GM18868 (cell line): ENCODE measurements at regions not wholly inside any gene's neighbourhood (a gene's known extent, or its start where the extent isn't known, plus 50 kb on each side); places are given as distances from the start of the nearest gene placed in this dataset.

Experiments used
- ATAC-seq: cut with Tn5 transposase; IDR thresholded peaks from one replicate; pipeline ENCODE4 v1.9.1; 2021; ENCODE audit warnings: mild to moderate bottlenecking, moderate library complexity; ENCODE audit not compliant: unreplicated experiment

DNA sequence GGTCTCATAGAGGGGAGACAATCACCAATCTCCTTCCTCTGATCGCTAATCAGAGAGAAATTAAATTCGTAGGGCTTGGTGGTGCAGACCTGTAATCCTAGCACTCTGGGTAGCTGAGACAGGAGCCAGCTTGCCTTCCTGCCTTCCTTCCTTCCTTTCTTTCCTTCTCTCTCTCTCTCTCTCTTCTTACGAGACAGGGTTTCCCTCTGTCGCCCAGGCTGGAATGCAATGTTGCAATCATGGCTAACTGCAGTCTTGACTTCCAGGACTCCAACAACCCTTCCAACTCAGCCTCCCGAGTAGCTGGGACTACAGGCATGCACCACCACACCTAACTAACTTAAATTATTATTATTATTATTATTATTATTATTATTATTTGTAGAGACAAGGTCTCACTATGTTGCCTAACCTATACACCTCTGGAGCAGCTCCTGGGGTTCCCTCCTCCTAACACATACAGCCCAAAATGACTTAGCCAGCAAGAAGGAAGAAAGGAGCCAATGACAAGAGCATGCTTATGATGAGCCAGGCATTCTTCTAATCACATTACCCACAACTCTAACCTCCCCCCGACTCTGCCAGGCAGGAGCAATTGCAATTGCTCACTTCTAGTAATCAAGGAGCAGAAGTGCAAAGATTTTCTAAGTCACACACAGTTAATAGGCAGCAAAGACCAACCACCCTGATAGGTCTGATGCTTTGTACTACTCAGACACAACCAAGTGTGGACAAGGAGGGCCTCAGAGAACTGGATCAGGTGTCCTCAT is 105.4 kb upstream of the F3 start:
- ATAC-seq: no peak

DNA sequence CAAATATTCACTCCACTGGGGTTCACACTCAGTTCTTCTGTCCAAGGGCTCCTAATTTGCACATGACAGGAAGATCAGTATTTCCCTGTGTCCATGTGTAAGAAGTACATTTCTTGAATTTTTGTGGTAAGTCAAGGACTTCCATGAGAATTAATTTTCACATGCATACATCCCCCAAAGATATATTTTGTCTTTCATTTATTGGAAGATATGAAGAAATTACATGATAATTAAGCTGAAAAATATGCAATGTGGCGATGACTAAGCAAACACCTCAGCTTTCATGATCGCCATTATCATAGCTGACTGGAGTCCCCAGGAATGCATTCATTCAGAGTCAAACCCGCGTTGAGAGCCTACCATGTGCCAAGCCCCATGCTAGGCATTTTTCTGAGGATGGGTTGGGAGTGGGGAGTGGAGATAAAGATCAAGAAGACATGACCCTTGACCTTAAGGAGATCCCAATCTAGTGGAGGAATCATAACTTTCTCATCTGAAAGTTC is 104.6 kb upstream of the F3 start:
- ATAC-seq: no peak

DNA sequence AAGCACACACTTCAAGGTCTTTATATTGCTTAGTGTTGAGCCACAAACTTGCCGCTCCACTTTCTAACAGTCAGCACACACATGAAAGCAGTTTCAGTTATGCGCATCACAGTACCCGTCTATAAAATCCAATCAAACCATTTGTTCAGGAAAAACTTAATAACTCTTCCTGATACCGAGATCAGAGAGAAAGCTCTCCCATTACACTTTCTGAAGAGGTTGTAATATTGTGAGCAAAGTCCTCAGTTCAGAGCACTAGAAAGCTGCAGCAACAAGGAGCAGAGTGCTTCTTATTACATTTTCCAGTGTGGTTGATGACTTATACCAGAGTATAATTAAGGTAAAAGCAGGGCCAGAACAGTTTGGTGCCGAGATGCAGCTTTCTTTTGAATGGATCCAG is 102.8 kb upstream of the F3 start:
- no peak for ATAC-seq

DNA sequence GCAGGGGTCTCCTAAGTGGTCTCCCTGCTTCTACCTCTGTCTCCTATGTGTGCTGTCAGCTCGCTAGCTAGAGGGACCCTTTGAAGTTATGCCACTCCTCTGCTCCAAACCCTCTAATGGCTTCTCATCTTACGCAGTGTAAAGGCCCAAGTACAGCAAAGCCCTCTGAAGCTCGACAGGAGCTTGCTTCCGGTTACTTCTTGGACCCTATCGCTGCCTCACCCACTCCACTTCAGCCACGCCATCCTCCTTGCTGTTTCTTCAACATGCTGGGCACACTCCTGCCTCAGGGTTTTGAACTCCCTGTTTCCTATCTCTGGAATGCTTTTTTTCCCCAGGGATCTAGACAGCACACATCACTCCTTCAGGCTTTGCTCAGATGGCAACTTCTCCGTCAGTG is 102.3 kb upstream of the F3 start:
- ATAC-seq: no peak

GRCh38 chr1:94642617-94643321 is 101.2 kb upstream of the F3 start:
- ATAC-seq: no peak

DNA sequence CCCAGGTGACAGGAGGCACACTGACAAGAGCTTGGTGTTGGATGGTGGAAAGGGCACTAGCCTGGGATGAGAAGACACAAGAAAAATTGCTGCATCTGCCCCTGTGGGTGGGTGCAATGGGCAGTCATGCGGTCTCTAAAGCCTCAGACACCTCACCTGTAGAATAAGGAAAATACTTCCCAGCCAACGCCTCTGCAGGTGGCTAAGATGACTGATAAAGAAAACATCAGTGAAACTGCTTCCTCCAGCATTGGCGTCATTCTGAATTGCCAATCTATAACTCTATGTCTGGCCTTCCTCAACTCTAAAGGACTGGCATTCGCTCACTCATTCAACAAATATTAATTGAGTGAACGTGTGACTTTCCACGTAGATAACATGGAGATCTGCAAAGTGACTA is 100.4 kb upstream of the F3 start:
- ATAC-seq: no peak

- ATAC-seq: no peak
Measured at GRCh38 chr1:94640125-94640524, 98.6 kb upstream of the F3 start.

GRCh38 chr1:94637121-94637520 is 95.6 kb upstream of the F3 start:
- ATAC-seq: no peak

GRCh38 chr1:94636624-94637023 is 95.1 kb upstream of the F3 start:
- ATAC-seq: no peak

GRCh38 chr1:94636100-94636499 is 94.5 kb upstream of the F3 start:
- no peak for ATAC-seq

- no peak for ATAC-seq
Measured at GRCh38 chr1:94634977-94635416, 93.4 kb upstream of the F3 start.

DNA sequence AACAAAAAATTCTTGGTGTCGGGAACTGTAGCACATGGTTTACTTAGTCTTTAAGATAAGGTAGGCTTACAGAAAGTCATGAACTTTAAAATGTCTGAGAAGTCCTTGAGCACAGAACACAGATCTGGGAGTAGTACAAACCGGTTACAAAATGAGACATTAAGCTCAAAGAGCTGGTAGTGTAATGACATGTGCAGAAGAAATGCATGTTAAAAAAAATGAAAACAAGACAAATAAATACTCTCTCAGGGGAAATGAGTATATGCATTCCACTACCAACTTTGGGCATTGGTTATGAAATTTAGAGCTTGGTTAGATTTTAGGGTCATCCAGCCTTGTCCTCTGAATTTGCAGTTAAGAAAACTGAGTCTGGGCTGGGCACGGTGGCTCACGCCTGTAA is 91.5 kb upstream of the F3 start:
- no peak for ATAC-seq

DNA sequence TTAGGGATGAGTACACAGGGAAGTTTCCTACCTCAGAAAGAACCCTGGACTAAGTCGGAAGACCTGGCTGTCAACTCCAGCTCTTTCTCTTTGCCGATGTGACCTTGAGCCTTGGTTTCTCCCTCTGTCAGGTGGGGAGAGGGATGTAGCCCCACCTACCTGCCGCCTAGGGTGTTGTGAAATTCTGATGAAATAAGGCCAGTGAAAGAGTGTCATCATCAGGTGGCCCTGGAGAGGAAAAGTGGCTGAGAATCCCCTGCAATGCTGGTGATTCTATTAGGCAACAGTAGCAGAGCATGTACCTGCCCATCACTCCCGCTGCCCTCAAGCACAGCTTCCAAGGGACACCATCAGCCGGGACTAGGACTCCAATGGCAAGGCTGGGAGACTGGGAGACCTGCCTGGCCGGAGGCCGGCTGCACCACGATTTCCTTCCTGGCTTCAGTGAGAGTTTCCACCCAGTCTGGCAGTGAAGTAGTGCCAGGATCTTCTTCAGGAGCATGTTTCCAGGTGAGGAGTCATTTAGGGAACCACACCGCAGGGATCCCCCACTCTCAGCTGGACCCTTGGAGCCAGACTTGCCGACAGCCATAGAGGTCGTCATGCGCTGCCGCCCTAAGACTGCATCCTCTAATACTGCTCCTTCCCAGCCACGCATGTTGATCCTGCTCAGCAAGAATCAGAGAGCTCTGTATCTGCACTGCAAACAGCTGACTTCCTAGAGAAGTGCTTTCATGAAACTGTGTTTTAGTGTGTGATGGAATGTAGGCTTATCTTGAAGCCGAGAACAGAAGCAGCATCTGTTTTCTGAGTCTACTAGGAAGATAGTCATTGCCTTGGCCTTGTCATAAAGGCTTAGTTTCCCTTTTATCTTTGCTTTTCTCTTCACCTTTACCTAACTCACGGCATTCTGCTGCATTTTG is 88.0 kb upstream of the F3 start:
- no peak for ATAC-seq

GRCh38 chr1:94628499-94628843 is 86.9 kb upstream of the F3 start:
- no peak for ATAC-seq

DNA sequence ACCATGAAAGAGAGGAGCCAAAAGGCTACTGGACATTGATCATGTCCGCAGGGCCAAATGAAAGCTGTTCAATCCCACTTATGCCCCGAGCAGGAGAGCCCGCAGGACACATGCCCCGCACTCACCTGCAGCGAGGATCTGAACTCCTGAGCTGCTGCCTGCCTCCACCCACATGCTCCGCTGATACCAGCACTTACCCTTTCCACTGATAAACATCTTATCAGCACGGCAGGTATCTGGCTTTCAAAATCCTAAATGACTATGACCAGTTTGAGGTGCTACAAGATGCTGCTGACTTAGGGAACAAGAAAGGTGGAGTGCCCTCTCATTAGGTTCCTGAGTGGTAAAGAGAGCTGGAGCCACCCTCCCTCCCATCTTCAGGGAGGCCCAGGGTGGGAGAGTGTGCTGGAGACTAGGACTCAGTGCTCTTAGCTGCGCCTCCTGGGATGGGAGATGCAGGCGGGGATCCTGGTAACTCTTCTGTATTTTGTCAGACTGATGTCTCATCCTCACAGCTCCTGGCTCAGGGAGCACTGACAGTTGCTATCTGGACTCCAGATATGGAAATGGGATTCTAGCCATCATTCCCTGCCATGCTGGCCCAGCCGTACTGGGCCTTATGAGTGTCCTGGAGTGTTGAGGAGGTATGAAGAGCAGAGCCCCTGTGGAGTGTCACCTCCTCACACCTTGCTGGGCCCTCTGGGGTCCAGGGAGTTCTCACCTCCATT is 86.4 kb upstream of the F3 start:
- no peak for ATAC-seq

DNA sequence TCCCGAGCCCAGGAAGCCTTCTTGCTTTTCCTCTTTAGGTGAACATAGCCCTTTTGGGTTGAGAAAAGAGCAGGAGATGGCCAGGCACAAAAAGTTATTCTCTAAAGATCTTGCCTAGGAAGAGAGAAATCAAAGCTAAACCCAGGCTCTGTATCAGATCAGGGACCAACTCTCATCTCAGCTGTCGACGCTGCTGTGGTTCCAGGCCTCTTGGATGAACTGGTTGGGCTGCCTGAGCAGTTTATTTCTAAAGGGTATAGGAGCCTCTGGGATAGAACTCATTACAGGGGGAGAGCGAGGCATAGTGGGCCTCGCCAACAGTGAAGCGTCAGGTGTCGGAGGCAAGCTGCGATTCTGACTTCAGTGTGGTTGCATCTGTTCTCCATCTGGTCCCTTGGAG is 82.6 kb upstream of the F3 start:
- ATAC-seq: no peak

GRCh38 chr1:94623560-94624148 is 82.1 kb upstream of the F3 start:
- ATAC-seq: no peak

DNA sequence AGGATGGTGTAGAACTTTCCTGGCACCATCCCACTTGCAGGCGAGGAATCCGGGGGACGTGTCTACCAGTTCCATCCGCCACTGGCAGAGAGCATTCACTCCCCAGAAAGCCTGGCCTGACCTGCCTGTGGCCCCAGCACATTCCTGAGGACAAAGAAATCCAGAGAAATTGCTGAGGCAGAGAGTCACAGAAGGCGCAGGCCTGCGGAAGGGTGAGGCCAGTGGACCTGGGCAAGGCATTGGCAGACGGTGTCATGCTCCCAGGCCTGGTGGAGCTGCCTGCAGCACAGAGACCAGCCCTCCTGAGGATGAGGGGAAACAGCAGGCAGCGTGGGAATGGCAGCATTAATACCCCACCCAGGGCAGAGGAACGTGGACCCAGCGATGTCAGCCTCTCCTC is 81.2 kb upstream of the F3 start:
- ATAC-seq: no peak

DNA sequence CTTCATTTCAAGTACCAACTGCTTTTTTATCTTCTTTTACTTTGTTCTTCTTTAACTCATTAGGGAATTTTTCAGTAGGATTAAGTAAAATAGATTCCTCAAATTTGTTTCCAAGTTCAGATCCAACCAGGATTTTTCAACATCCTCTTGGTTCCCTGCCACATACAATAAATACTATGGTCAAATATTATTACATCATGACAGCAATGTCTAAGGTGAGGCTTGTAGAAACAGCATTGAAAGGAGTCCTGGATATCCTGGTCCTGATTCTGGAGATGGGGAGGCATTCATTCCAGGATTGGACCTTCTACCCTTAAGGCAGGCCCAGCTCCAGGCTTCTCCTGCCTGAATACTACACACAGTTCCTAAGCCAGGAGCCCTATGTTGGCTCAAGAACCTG is 80.2 kb upstream of the F3 start:
- ATAC-seq: no peak

- ATAC-seq: no peak
Measured at GRCh38 chr1:94621395-94621794, 79.8 kb upstream of the F3 start.
